HT-29 (cell line): ENCODE measurements at regions not wholly inside any gene's neighbourhood (a gene's known extent, or its start where the extent isn't known, plus 50 kb on each side); places are given as distances from the start of the nearest gene placed in this dataset.

Source experiments
- DNase-seq: peaks from one replicate; pipeline ENCODE4 v3.0.0-alpha.2; 2015; ENCODE audit warnings: low spot score

DNA sequence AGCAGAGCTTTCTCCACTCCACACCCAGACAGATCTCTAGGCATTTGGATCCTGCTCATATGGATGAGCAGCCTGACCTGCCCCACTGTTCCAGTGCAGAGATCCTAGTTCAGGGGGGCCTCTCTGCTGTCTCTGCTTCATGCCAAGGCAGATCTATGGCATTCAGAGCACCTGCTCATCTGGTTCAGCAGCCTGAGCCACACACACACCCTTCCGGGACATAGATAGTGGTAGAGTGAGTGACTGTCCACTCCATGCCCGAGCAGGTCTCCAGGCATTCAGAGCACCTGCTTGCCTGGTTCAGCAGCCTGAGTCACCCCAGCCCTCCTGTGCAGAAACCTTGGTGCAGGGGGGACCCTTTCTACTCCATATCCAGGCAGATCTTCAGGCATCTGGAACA, 54.3 kb upstream of the ZNF800 start:
- DNase-seq: no peak
